ENCODE measurements at regions not wholly inside any gene's neighbourhood (a gene's known extent, or its start where the extent isn't known, plus 50 kb on each side); places are given as distances from the start of the nearest gene placed in this dataset.

DNA sequence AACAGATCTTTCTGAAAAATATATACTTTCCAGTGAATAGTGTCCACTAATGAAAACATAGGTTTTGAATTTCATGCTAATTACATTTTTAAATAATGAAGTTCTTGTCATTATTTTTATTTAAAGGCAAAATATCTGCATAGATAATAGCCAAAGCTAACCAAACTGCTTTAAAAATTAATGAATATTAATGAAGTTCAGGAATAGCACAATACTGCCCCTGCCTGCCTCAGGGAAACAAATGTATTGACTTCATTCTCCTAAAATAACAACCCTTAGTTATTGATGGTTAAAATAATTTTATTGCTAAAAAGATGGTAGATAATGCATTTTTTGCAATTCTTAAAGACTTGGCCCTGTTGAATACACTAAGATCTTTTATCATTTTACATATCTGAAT lies 103.6 kb upstream of the SSBP2 start:
- DNase-seq (ENCODE audit: low read depth in 1 of 2, low spot score in 1 of 2) = no peak
- H3K4me3 ChIP-seq (replicated peaks; ENCODE audit: insufficient read depth, low read length) = no peak overlapping the region
- no peak overlapping the region for H3K27ac ChIP-seq (replicated peaks)
- TF ChIP-seq GABPA (IDR thresholded peaks at IDR 0.05; ENCODE audit: low read depth) = no peak
- TF ChIP-seq POLR2AphosphoS5 (IDR thresholded peaks at IDR 0.05; ENCODE audit: low read depth) = no peak
- TF ChIP-seq SPI1 (IDR thresholded peaks at IDR 0.05; ENCODE audit: borderline replicate concordance, low read depth) = no peak
- TF ChIP-seq, protein P1, sequence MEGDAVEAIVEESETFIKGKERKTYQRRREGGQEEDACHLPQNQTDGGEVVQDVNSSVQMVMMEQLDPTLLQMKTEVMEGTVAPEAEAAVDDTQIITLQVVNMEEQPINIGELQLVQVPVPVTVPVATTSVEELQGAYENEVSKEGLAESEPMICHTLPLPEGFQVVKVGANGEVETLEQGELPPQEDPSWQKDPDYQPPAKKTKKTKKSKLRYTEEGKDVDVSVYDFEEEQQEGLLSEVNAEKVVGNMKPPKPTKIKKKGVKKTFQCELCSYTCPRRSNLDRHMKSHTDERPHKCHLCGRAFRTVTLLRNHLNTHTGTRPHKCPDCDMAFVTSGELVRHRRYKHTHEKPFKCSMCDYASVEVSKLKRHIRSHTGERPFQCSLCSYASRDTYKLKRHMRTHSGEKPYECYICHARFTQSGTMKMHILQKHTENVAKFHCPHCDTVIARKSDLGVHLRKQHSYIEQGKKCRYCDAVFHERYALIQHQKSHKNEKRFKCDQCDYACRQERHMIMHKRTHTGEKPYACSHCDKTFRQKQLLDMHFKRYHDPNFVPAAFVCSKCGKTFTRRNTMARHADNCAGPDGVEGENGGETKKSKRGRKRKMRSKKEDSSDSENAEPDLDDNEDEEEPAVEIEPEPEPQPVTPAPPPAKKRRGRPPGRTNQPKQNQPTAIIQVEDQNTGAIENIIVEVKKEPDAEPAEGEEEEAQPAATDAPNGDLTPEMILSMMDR (IDR thresholded peaks at IDR 0.05; ENCODE audit: insufficient read depth, low read length) = no peak
- TF ChIP-seq, protein P2, sequence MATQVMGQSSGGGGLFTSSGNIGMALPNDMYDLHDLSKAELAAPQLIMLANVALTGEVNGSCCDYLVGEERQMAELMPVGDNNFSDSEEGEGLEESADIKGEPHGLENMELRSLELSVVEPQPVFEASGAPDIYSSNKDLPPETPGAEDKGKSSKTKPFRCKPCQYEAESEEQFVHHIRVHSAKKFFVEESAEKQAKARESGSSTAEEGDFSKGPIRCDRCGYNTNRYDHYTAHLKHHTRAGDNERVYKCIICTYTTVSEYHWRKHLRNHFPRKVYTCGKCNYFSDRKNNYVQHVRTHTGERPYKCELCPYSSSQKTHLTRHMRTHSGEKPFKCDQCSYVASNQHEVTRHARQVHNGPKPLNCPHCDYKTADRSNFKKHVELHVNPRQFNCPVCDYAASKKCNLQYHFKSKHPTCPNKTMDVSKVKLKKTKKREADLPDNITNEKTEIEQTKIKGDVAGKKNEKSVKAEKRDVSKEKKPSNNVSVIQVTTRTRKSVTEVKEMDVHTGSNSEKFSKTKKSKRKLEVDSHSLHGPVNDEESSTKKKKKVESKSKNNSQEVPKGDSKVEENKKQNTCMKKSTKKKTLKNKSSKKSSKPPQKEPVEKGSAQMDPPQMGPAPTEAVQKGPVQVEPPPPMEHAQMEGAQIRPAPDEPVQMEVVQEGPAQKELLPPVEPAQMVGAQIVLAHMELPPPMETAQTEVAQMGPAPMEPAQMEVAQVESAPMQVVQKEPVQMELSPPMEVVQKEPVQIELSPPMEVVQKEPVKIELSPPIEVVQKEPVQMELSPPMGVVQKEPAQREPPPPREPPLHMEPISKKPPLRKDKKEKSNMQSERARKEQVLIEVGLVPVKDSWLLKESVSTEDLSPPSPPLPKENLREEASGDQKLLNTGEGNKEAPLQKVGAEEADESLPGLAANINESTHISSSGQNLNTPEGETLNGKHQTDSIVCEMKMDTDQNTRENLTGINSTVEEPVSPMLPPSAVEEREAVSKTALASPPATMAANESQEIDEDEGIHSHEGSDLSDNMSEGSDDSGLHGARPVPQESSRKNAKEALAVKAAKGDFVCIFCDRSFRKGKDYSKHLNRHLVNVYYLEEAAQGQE (IDR thresholded peaks at IDR 0.05; ENCODE audit: insufficient replicate concordance, low read depth) = no peak
- H3K27me3 ChIP-seq (ENCODE audit: insufficient read depth, poor library complexity, severe bottlenecking) = no peaks in the 10 kb centered on the region

DNA sequence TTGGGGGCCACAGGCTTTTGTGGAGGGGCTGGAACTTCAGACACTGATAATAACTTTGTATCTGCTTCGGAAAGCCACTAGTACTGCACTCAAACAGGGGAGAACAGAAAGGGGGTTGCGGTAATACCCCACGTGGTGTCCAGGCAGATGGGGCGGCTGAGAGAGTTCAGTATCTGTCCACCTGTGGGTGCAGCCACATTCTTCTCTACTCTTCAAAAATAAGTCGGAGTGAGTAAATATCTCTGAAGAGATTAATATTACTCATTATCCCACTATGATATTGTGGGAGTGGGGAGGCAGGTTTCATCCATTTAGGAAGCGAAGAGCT lies 102.1 kb upstream of the SSBP2 start:
- H3K27ac ChIP-seq (replicated peaks) = no peak overlapping the region; the same call in 1 of the 2 replicates
- no peak overlapping the region for H3K4me3 ChIP-seq (replicated peaks; ENCODE audit: insufficient read depth, low read length)
- no peak for TF ChIP-seq POLR2AphosphoS5 (IDR thresholded peaks at IDR 0.05; ENCODE audit: low read depth)
- H3K27me3 ChIP-seq (ENCODE audit: insufficient read depth, poor library complexity, severe bottlenecking) = no peaks in the 10 kb centered on the region
- DNase-seq (ENCODE audit: low read depth in 1 of 2, low spot score in 1 of 2) = no peak

DNA sequence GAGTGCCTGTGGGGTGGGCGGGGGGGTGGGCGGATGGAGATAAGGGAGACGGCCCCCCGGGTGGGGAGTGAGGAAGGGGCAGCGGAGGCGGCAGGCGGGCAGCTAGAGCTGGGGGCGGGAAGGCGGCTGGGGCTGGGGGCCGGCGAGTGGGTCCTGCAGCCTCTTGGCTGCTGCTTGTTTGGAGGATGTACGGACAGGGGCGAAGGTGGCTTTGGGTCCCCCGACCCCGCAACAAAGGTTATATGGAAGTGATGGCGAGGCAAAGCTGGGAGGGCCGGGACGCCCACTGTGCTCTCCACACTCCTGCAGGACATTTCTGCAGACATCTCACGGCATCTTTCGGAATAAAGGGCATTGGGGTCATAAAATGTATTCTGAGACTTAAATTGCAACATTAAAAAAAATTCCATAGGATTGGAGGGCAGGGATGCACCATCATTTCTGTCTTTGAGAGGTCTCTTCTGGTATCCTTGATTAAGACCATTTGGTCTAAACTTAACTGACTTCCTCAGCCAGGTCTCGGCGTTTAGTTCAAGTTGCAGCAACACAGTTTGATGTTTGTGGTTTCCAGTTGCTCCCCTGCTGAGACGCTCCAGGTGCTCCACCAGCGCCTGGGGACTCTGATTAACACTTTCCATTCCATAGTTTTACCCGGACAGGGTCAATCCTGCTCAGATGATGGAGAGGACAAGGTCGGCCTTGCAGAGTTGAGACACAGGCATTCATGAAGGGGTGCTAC lies 101.6 kb upstream of the SSBP2 start:
- Histone ChIP-seq H3K27ac (replicated peaks) (peak overlapping the region; percentile 94), H3K4me3 (replicated peaks; ENCODE audit: insufficient read depth, low read length) (peak overlapping the region; percentile 24), H3K27me3 (ENCODE audit: insufficient read depth, poor library complexity, severe bottlenecking) (no peaks in the 10 kb centered on the region)
- DNase-seq (ENCODE audit: low read depth in 1 of 2, low spot score in 1 of 2) = peak in 1 of 2 experiments; percentile 41
- TF ChIP-seq, protein P1 (IDR thresholded peaks at IDR 0.05; ENCODE audit: insufficient read depth, low read length) = no peak
- TF ChIP-seq SPI1 (IDR thresholded peaks at IDR 0.05; ENCODE audit: borderline replicate concordance, low read depth) = peak; percentile 63; the same call in 1 of the 2 replicates

DNA sequence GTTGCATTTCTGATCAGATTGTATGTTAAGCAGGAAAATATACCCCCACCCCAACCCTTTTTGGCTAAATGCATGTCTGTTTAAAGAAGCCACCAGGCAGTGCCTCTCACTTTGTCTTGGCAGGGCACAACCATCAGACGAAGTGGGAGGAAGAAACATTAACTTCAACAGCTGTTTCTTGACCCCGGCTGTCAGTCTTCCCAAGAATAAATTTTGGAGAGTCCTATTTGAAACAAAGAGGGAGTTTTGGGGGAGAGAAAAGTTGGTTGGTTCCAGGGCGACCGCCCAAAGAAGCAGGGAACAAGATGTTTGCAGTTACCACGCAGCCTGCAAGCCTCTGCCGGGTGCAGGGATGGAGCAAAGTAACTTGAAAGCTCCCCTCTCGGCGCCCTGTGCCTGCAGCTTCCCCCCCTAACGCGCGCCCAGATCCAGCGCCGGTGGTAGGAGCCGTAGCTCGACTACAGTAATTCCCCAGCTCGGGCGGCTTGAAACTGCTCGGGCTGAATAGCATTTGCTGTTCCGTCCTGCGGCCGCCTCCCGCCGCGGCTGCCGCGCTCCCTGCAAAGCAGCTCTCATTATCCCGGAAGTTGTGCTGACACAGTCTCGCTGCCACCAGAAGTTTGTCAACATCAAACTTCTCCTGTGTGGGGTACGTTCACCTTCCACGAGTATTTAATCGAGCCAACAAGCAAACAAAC lies 100.7 kb upstream of the SSBP2 start:
- peak; percentile 58 to 92 for DNase-seq (ENCODE audit: low read depth in 1 of 2, low spot score in 1 of 2)
- H3K4me3 ChIP-seq (replicated peaks; ENCODE audit: insufficient read depth, low read length) = peak overlapping the region; percentile 27

More for the DNA sequence above, 100.7 kb upstream of the SSBP2 start:
- TF ChIP-seq, protein P1 (IDR thresholded peaks at IDR 0.05; ENCODE audit: insufficient read depth, low read length) = no peak
- peak; percentile 56; the same call in 1 of the 2 replicates for TF ChIP-seq POLR2AphosphoS5 (IDR thresholded peaks at IDR 0.05; ENCODE audit: low read depth)
- peak overlapping the region; percentile 94 for H3K27ac ChIP-seq (replicated peaks)
- no peaks in the 10 kb centered on the region for H3K27me3 ChIP-seq (ENCODE audit: insufficient read depth, poor library complexity, severe bottlenecking)
